SK-N-SH treated with all-trans-retinoic acid at 6 μM for 48 hours (cell line): ENCODE measurements at regions not wholly inside any gene's neighbourhood (a gene's known extent, or its start where the extent isn't known, plus 50 kb on each side); places are given as distances from the start of the nearest gene placed in this dataset.

ENCODE experiments used
- ATAC-seq: fragments of 200-7000 bp; cut with Tn5 transposase; 3 replicates; pipeline ENCODE4 v1.9.1; 2020; ENCODE audit warnings: mild to moderate bottlenecking, moderate library complexity
- ARNTL ChIP-seq: fragments of 450-650 bp; formaldehyde crosslinking; IDR thresholded peaks from 2 replicates; pipeline ENCODE4 v1.5.0; 2020; ENCODE audit warnings: low read depth, mild to moderate bottlenecking, moderate library complexity, borderline replicate concordance
- BACH2 ChIP-seq: fragments of 250-450 bp; sonication (Bioruptor Pico); IDR thresholded peaks from 2 replicates; pipeline ENCODE4 v1.9.0; 2021; ENCODE audit warnings: mild to moderate bottlenecking, borderline replicate concordance
- CREB5 ChIP-seq: fragments of 250-450 bp; sonication (Bioruptor Pico); IDR thresholded peaks from 2 replicates; pipeline ENCODE4 v1.5.1; 2020; ENCODE audit warnings: low read depth, mild to moderate bottlenecking, moderate library complexity
- CSDC2 ChIP-seq: fragments of 250-450 bp; sonication (Bioruptor Pico); IDR thresholded peaks from 2 replicates; pipeline ENCODE4 v1.5.0; 2020; ENCODE audit warnings: mild to moderate bottlenecking, moderate library complexity
- ESRRG ChIP-seq: fragments of 250-450 bp; sonication (Bioruptor Pico); IDR thresholded peaks from 2 replicates; pipeline ENCODE4 v1.6.1; 2021; ENCODE audit warnings: mild to moderate bottlenecking
- GLIS3 ChIP-seq: fragments of 250-450 bp; sonication (Bioruptor Pico); IDR thresholded peaks from 2 replicates; pipeline ENCODE4 v1.5.0; 2020; ENCODE audit warnings: mild to moderate bottlenecking, moderate library complexity
- ISL1 ChIP-seq: fragments of 250-450 bp; sonication (Bioruptor Pico); IDR thresholded peaks from 2 replicates; pipeline ENCODE4 v2.1.2; 2022; ENCODE audit warnings: mild to moderate bottlenecking, moderate library complexity
- OSR1 ChIP-seq: fragments of 250-450 bp; sonication (Bioruptor Pico); IDR thresholded peaks from 2 replicates; pipeline ENCODE4 v1.8.0; 2022; ENCODE audit warnings: moderate library complexity, mild to moderate bottlenecking, inconsistent platforms
- POU6F1 ChIP-seq: fragments of 250-450 bp; sonication (Bioruptor Pico); IDR thresholded peaks from 2 replicates; pipeline ENCODE4 v1.8.0; 2021; ENCODE audit warnings: low read depth, mild to moderate bottlenecking, moderate library complexity, borderline replicate concordance
- PPARA ChIP-seq: fragments of 250-450 bp; sonication (Bioruptor Pico); IDR thresholded peaks from 2 replicates; pipeline ENCODE4 v1.5.0; 2020; ENCODE audit warnings: mild to moderate bottlenecking, borderline replicate concordance
- RARB ChIP-seq: fragments of 250-450 bp; sonication (Bioruptor Pico); IDR thresholded peaks from 2 replicates; pipeline ENCODE4 v1.8.0; 2021; ENCODE audit warnings: mild to moderate bottlenecking, moderate library complexity
- SNAI2 ChIP-seq: fragments of 250-450 bp; sonication (Bioruptor Pico); IDR thresholded peaks from 2 replicates; pipeline ENCODE4 v1.5.0; 2020; ENCODE audit warnings: mild to moderate bottlenecking, moderate library complexity
- TCF4 ChIP-seq: fragments of 250-450 bp; sonication (Bioruptor Pico); IDR thresholded peaks from 2 replicates; pipeline ENCODE4 v1.8.0; 2021; ENCODE audit warnings: mild to moderate bottlenecking, moderate library complexity, borderline replicate concordance
- TOX ChIP-seq: fragments of 250-450 bp; sonication (Bioruptor Pico); IDR thresholded peaks from 2 replicates; pipeline ENCODE4 v1.8.0; 2021; ENCODE audit warnings: mild to moderate bottlenecking, moderate library complexity, borderline replicate concordance
- ZC3H10 ChIP-seq: fragments of 250-450 bp; sonication (Bioruptor Pico); IDR thresholded peaks from 2 replicates; pipeline ENCODE4 v1.5.1; 2021; ENCODE audit warnings: mild to moderate bottlenecking, moderate library complexity
- ZFP3 ChIP-seq: fragments of 250-450 bp; sonication (Bioruptor Pico); IDR thresholded peaks from 2 replicates; pipeline ENCODE4 v1.5.0; 2020; ENCODE audit warnings: mild to moderate bottlenecking, moderate library complexity
- ZNF565 ChIP-seq: fragments of 450-650 bp; formaldehyde crosslinking; conservative IDR thresholded peaks from 2 replicates; pipeline ENCODE4 v1.5.0; 2020; ENCODE audit warnings: low read depth, mild to moderate bottlenecking, moderate library complexity
- ZNF70 ChIP-seq: fragments of 450-650 bp; formaldehyde crosslinking; IDR thresholded peaks from 2 replicates; pipeline ENCODE4 v1.5.0; 2020; ENCODE audit warnings: mild to moderate bottlenecking, moderate library complexity
- ZNF8 ChIP-seq: fragments of 450-650 bp; formaldehyde crosslinking; IDR thresholded peaks from 2 replicates; pipeline ENCODE4 v1.5.0; 2020; ENCODE audit warnings: mild to moderate bottlenecking, moderate library complexity
- TF ChIP-seq, protein P1 (sequence below): fragments of 250-450 bp; sonication (Bioruptor Pico); IDR thresholded peaks from 2 replicates; pipeline ENCODE4 v1.5.0; 2020; ENCODE audit warnings: mild to moderate bottlenecking, moderate library complexity

DNA sequence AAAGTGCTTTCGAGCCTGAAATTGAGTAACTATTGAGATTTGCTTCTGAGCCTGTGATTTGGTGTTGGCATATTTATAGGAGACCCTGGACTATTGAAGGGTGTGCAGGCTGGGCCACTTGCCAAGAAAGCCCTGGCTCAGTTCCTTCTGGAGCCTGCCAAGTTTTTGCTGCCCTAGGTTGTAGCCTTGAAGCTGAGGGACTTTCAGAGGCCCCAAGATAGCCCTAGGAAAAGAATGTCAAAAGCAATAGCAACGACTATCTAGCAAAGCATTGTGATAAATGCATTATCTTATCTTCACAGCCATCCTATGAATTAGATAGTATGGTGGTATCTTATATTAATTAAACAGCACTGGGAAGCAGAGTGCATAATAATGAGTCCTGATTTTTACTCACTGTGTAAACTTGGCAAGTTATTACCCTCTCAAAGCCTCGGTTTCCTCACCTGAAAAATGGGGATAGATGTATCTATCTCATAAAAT is 473.7 kb upstream of the PODXL start:
- no peak for TF ChIP-seq ARNTL
- peak; percentile 41; the same call in 1 of the 2 replicates for TF ChIP-seq ISL1 (CRISPR knock-in tag)
- ATAC-seq = peak; percentile 79

DNA sequence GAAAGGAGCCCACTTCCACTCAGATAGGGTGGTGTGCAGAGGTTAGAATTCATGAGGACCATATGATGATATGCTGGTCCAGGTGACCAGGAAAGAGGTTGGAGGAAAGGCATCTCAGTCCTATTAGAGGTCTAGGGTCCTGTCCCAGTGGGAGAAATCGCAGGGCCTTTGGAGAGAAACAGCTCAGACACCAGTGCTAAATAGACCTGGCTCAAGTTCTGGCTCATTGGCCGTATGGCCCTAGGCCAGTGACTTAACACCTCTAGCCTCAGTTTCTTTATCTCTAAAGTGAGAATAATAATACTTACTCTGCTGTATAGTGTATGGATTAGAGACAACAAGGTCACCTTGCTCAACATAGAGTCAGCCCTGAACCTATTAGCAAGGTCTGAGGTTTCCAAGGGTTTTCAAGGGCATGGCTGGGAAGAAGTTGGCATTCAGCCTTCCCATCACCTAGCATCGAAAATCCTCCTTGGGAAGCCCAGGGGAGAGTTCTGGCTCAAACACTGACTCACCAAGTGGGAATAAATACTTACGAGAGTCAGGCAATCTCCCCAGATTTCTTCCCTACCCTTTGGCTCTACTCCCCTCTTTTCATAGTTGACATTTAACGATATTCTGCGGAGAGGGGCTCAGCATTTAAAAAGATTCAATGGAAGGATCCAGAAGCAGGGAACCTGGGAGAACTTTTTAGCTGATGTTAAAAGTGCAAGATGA is 473.1 kb upstream of the PODXL start:
- ATAC-seq = peak; percentile 77
- TF ChIP-seq BACH2 (CRISPR knock-in tag) (no peak), ZFP3 (CRISPR knock-in tag) (no peak), ZNF70 (CRISPR knock-in tag) (no peak), GLIS3 (CRISPR knock-in tag) (no peak), SNAI2 (CRISPR knock-in tag) (no peak), CREB5 (CRISPR knock-in tag) (no peak), ARNTL (no peak), ISL1 (CRISPR knock-in tag) (no peak)

- TF ChIP-seq ZFP3 (CRISPR knock-in tag) = no peak
- no peak for TF ChIP-seq ZNF8 (CRISPR knock-in tag)
- TF ChIP-seq SNAI2 (CRISPR knock-in tag) = no peak
- no peak for TF ChIP-seq RARB (CRISPR knock-in tag)
- TF ChIP-seq PPARA = no peak
- no peak for TF ChIP-seq CREB5 (CRISPR knock-in tag)
- no peak for TF ChIP-seq ZNF70 (CRISPR knock-in tag)
- TF ChIP-seq ISL1 (CRISPR knock-in tag) = no peak
- TF ChIP-seq TCF4 = no peak
- TF ChIP-seq TOX (CRISPR knock-in tag) = no peak
- TF ChIP-seq, protein P1, sequence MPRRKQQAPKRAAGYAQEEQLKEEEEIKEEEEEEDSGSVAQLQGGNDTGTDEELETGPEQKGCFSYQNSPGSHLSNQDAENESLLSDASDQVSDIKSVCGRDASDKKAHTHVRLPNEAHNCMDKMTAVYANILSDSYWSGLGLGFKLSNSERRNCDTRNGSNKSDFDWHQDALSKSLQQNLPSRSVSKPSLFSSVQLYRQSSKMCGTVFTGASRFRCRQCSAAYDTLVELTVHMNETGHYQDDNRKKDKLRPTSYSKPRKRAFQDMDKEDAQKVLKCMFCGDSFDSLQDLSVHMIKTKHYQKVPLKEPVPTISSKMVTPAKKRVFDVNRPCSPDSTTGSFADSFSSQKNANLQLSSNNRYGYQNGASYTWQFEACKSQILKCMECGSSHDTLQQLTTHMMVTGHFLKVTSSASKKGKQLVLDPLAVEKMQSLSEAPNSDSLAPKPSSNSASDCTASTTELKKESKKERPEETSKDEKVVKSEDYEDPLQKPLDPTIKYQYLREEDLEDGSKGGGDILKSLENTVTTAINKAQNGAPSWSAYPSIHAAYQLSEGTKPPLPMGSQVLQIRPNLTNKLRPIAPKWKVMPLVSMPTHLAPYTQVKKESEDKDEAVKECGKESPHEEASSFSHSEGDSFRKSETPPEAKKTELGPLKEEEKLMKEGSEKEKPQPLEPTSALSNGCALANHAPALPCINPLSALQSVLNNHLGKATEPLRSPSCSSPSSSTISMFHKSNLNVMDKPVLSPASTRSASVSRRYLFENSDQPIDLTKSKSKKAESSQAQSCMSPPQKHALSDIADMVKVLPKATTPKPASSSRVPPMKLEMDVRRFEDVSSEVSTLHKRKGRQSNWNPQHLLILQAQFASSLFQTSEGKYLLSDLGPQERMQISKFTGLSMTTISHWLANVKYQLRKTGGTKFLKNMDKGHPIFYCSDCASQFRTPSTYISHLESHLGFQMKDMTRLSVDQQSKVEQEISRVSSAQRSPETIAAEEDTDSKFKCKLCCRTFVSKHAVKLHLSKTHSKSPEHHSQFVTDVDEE (CRISPR knock-in tag) = no peak
- no peak for TF ChIP-seq OSR1
- no peak for TF ChIP-seq GLIS3 (CRISPR knock-in tag)
- no peak for TF ChIP-seq ARNTL
- no peak for TF ChIP-seq POU6F1 (CRISPR knock-in tag)
- TF ChIP-seq ESRRG = no peak
- TF ChIP-seq CSDC2 = no peak
- ATAC-seq = no peak
These were observed 471.9 kb upstream of the PODXL start for GRCh38 chr7:132028144-132028920.

- TF ChIP-seq TCF4 = no peak
- no peak for ATAC-seq
These were observed 467.9 kb upstream of the PODXL start for GRCh38 chr7:132024290-132024689.

- ATAC-seq = peak; percentile 27
- TF ChIP-seq CREB5 (CRISPR knock-in tag) (no peak), ISL1 (CRISPR knock-in tag) (no peak), ZC3H10 (CRISPR knock-in tag) (no peak), ZNF565 (CRISPR knock-in tag) (no peak), TCF4 (no peak)
These were observed 467.0 kb upstream of the PODXL start for GRCh38 chr7:132023466-132023865.
